K562 (cell line): ENCODE measurements at regions not wholly inside any gene's neighbourhood (a gene's known extent, or its start where the extent isn't known, plus 50 kb on each side); places are given as distances from the start of the nearest gene placed in this dataset.

Experiments
- ATAC-seq: fragments of 200-7000 bp; cut with Tn5 transposase; 3 replicates; pipeline ENCODE4 v1.9.1; 2020; ENCODE audit warnings: moderate library complexity
- BruUV-seq: library from RNA; stranded (reverse); fragments of 400-500 nt; replicated peaks from 2 replicates; lab custom pipeline; 2021; lab: Mats Ljungman, UMichigan
- CTCF ChIA-PET: fragments of 300-600 bp; formaldehyde crosslinking; extraction: SDS; loops from one replicate; lab custom pipeline; 2021; ENCODE audit warnings: low intra/inter-chr PET ratio; lab: Yijun Ruan, JAX
- POLR2A ChIA-PET: fragments of 300-600, 350-650 bp; sonication (Branson Sonifier 250); formaldehyde crosslinking; extraction: SDS; loops from one replicate; lab custom pipeline; 2021; ENCODE audit warnings: antibody characterized with exemption, inconsistent platforms; lab: Yijun Ruan, JAX
- DNase-seq, 4 experiments: peaks; one replicate each; pipeline versions ENCODE4 v3.0.0 to v3.0.0-alpha.2; 2011 to 2018; ENCODE audit warnings: low spot score in 3 of 4, mixed read lengths in 3 of 4; ENCODE audit errors: extremely low read depth in 1 of 4
- FAIRE-seq: peaks from 2 replicates; lab custom pipeline; 2011; peaks lifted over from hg19 to GRCh38; lab: Jason Lieb, UNC
- H2AFZ ChIP-seq: 2 replicates; pipeline ENCODE4 v1.6.0; 2011; ENCODE audit warnings: low read depth, low read length, control low read depth, inconsistent platforms
- H3K27ac ChIP-seq: fragments of 200-600 bp; 3 replicates; pipeline ENCODE4 v1.8.0; 2011; ENCODE audit warnings: low read depth, mild to moderate bottlenecking, control low read depth, inconsistent platforms, low read length, moderate library complexity, mixed read lengths; ENCODE audit errors: extremely low read depth
- H3K27me3 ChIP-seq, 2 experiments: fragments of 300-600 bp in 1 of 2; 2 replicates in 1 of 2; 3 replicates in 1 of 2; pipeline versions ENCODE4 v1.6.0 to v1.8.0; 2011; ENCODE audit warnings: inconsistent platforms in 2 of 2, low read length in 2 of 2, mild to moderate bottlenecking in 1 of 2, mixed read lengths in 1 of 2, moderate library complexity in 1 of 2; ENCODE audit not compliant: control insufficient read depth in 2 of 2, insufficient read depth in 2 of 2
- H3K36me3 ChIP-seq: fragments of 300-600 bp; 3 replicates; pipeline ENCODE4 v1.8.0; 2011; ENCODE audit warnings: mild to moderate bottlenecking, low read length, inconsistent platforms; ENCODE audit not compliant: control insufficient read depth, insufficient read depth
- H3K4me1 ChIP-seq, 2 experiments: fragments of 200-600 bp in 1 of 2; replicated peaks in 1 of 2; 2 replicates in 1 of 2; 3 replicates in 1 of 2; pipeline versions ENCODE4 v1.5.1 to v1.8.0; 2011; ENCODE audit warnings: inconsistent platforms in 2 of 2, low read length in 2 of 2, mild to moderate bottlenecking in 1 of 2, mixed read lengths in 1 of 2, moderate library complexity in 1 of 2; ENCODE audit not compliant: control insufficient read depth in 2 of 2, insufficient read depth in 2 of 2
- H3K4me2 ChIP-seq: 2 replicates; pipeline ENCODE4 v1.6.1; 2011; ENCODE audit warnings: low read length, control low read depth, inconsistent platforms, mixed read lengths; ENCODE audit not compliant: insufficient read depth
- H3K4me3 ChIP-seq: fragments of 200-600 bp; sonication (generic), shearing (Covaris generic); 2 replicates; pipeline ENCODE4 v1.5.1; 2016; ENCODE audit warnings: control low read depth, inconsistent platforms
- H3K79me2 ChIP-seq: fragments of 200-600 bp; 3 replicates; pipeline ENCODE4 v1.8.0; 2011; ENCODE audit warnings: low read length, inconsistent platforms; ENCODE audit not compliant: control insufficient read depth, insufficient read depth
- H3K9ac ChIP-seq, 2 experiments: 2 replicates each; pipeline versions ENCODE4 v1.6.0 to v1.6.1; 2011; ENCODE audit warnings: low read depth in 2 of 2, low read length in 2 of 2, control low read depth in 1 of 2, inconsistent platforms in 1 of 2, mild to moderate bottlenecking in 1 of 2, mixed read lengths in 1 of 2; ENCODE audit not compliant: insufficient read depth in 1 of 2
- H3K9me1 ChIP-seq: one replicate; pipeline ENCODE4 v1.6.0; 2011; ENCODE audit warnings: inconsistent platforms, mild to moderate bottlenecking, low read length, moderate library complexity; ENCODE audit not compliant: control insufficient read depth, insufficient read depth
- H3K9me3 ChIP-seq: replicated peaks from 2 replicates; pipeline ENCODE4 v1.5.1; 2011; ENCODE audit warnings: low read depth, low read length, inconsistent platforms; ENCODE audit not compliant: control insufficient read depth, insufficient read depth
- H4K20me1 ChIP-seq: replicated peaks from 2 replicates; pipeline ENCODE4 v1.6.1; 2011; ENCODE audit warnings: low read length, inconsistent platforms, mixed read lengths; ENCODE audit not compliant: control insufficient read depth, insufficient read depth
- ARID1B ChIP-seq: fragments of 450-650 bp; IDR thresholded peaks from 2 replicates; pipeline ENCODE4 v1.6.1; 2016; ENCODE audit warnings: antibody characterized with exemption, mild to moderate bottlenecking, inconsistent platforms
- BACH1 ChIP-seq: fragments of 200-800 bp; sonication (Bioruptor generic); IDR thresholded peaks from 2 replicates; pipeline ENCODE4 v1.6.1; 2016; ENCODE audit warnings: missing genetic modification characterization, missing compliant biosample characterization
- ETV5 ChIP-seq: sonication (generic); formaldehyde crosslinking; IDR thresholded peaks from 2 replicates; pipeline ENCODE4 v1.4.0; 2020; ENCODE audit warnings: low read depth, mild to moderate bottlenecking, missing genetic modification reagents
- HOXB6 ChIP-seq: fragments of 250-450 bp; sonication (Bioruptor Pico); IDR thresholded peaks from 2 replicates; pipeline ENCODE4 v1.5.1; 2022; ENCODE audit warnings: mild to moderate bottlenecking, borderline replicate concordance
- KAT7 ChIP-seq: sonication (generic); formaldehyde crosslinking; IDR thresholded peaks from 2 replicates; pipeline ENCODE4 v1.8.0; 2022; ENCODE audit warnings: missing genetic modification reagents, mild to moderate bottlenecking, borderline replicate concordance
- MTA3 ChIP-seq: fragments of 450-650 bp; formaldehyde crosslinking; IDR thresholded peaks from 2 replicates; pipeline ENCODE4 v1.6.1; 2017; ENCODE audit warnings: mild to moderate bottlenecking, borderline replicate concordance
- POLR3G ChIP-seq: IDR thresholded peaks from 2 replicates; pipeline ENCODE4 v1.6.1; 2011; ENCODE audit not compliant: insufficient read length, insufficient replicate concordance; ENCODE audit errors: extremely low read depth
- RBM22 ChIP-seq: fragments of 200-400 bp; formaldehyde crosslinking; IDR thresholded peaks from 2 replicates; pipeline ENCODE4 v1.6.1; 2018; ENCODE audit warnings: low read length, low read depth; ENCODE audit not compliant: poor library complexity, severe bottlenecking
- RBM25 ChIP-seq: fragments of 200-400 bp; formaldehyde crosslinking; IDR thresholded peaks from 2 replicates; pipeline ENCODE4 v1.6.1; 2018; ENCODE audit warnings: low read length, low read depth, moderate library complexity; ENCODE audit not compliant: severe bottlenecking
- RBM39 ChIP-seq: fragments of 200-400 bp; formaldehyde crosslinking; optimal IDR thresholded peaks from 2 replicates; pipeline ENCODE3; 2018; ENCODE audit warnings: low read depth, low read length
- SMARCE1 ChIP-seq: fragments of 450-650 bp; IDR thresholded peaks from 2 replicates; pipeline ENCODE4 v1.7.1; 2016; ENCODE audit warnings: mild to moderate bottlenecking
- STAT5B ChIP-seq: fragments of 250-450 bp; sonication (Bioruptor Pico); IDR thresholded peaks from 2 replicates; pipeline ENCODE4 v1.8.0; 2021; ENCODE audit warnings: mild to moderate bottlenecking, inconsistent platforms
- U2AF1 ChIP-seq: fragments of 200-400 bp; formaldehyde crosslinking; optimal IDR thresholded peaks from 2 replicates; pipeline ENCODE3; 2017; ENCODE audit warnings: mild to moderate bottlenecking, low read depth, low read length, moderate library complexity
- ZBTB34 ChIP-seq: fragments of 250-450 bp; sonication (Bioruptor Pico); IDR thresholded peaks from 2 replicates; pipeline ENCODE4 v1.8.0; 2021; ENCODE audit warnings: mild to moderate bottlenecking, moderate library complexity
- ZNF212 ChIP-seq: fragments of 450-650 bp; formaldehyde crosslinking; IDR thresholded peaks from 2 replicates; pipeline ENCODE4 v1.4.0; 2020; ENCODE audit warnings: mild to moderate bottlenecking
- ZNF408 ChIP-seq: fragments of 250-450 bp; sonication (Bioruptor Pico); IDR thresholded peaks from 2 replicates; pipeline ENCODE4 v1.4.0; 2020; ENCODE audit warnings: low read depth, mild to moderate bottlenecking, moderate library complexity
- WGBS: fragments of 100-300 bp; shearing (Covaris generic); methylation state at CpG from one replicate; pipeline ENCODE4 v1.1.6; 2016; ENCODE audit warnings: low coverage, mixed read lengths; ENCODE audit not compliant: insufficient coverage; ENCODE audit errors: missing lambda C conversion rate; 5-methylcytosine and 5-hydroxymethylcytosine counted together
- in situ Hi-C: fragments of 300-500 bp; cut with MboI; formaldehyde crosslinking; loops from 4 replicates; pipeline ENCODE4 v1.15.0; 2018; ENCODE audit warnings: inconsistent platforms, mixed read lengths
- intact Hi-C: fragments of 100-400 bp; cut with micrococcal nuclease; formaldehyde crosslinking; loops from 2 replicates; pipeline ENCODE4 v1.14.2; 2022

DNA sequence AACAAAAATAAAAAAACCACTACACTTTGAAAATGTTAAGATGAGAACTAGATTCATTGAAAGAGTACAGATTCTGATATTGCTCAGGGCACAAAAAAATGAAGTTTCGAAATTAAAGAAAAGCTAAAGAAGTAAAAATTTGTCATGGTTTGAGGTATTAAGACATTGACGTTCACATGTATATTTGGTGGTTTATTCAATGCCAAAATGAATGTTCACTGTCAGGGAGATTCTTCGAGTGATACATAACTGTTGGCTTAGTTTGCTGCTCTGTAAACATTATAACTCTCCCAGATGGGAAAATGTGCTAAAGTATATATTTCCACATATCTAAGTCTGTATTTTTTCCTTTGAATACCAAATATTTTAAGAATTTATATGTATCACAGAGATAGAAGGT lies 345.0 kb downstream of the SEMA3D start:
- POLR2A ChIA-PET = no interaction called here
- no peak for ATAC-seq
- no peak overlapping the region for H3K4me2 ChIP-seq
- no peak overlapping the region for H3K27ac ChIP-seq
- CTCF ChIA-PET = no interaction called here
- TF ChIP-seq POLR3G (no peak), HOXB6 (CRISPR knock-in tag) (no peak), BACH1 (tag) (no peak), ZNF212 (CRISPR knock-in tag) (no peak), ARID1B (no peak), SMARCE1 (no peak), STAT5B (CRISPR knock-in tag) (no peak)
- TF ChIP-seq, all 486 proteins: peak for 0
- H3K9ac ChIP-seq = no peak overlapping the region
- no peaks in the 10 kb centered on the region for H3K27me3 ChIP-seq
- H2AFZ ChIP-seq = no peak overlapping the region
- H3K79me2 ChIP-seq = peaks cover 28% of the 10 kb centered on the region; the same call in 2 of the 3 replicates
- no peaks in the 10 kb centered on the region for H4K20me1 ChIP-seq
- no peaks in the 10 kb centered on the region for H3K9me1 ChIP-seq
- H3K4me3 ChIP-seq = no peak overlapping the region
- DNase-seq (no peak), FAIRE-seq (no peak)
- intact Hi-C loops = no loop called here
- H3K4me1 ChIP-seq = peaks cover 0 to 5% of the 10 kb centered on the region in 2 experiments; a peak in 2 of 5 replicates
- H3K9me3 ChIP-seq = no peaks in the 10 kb centered on the region
- H3K36me3 ChIP-seq = peaks cover 2% of the 10 kb centered on the region; the same call in 1 of the 3 replicates
- in situ Hi-C loops = no loop called here
- no TSS peak for BruUV-seq
- WGBS = 85% methylated on average over 3 of the region's 3 CpGs

DNA sequence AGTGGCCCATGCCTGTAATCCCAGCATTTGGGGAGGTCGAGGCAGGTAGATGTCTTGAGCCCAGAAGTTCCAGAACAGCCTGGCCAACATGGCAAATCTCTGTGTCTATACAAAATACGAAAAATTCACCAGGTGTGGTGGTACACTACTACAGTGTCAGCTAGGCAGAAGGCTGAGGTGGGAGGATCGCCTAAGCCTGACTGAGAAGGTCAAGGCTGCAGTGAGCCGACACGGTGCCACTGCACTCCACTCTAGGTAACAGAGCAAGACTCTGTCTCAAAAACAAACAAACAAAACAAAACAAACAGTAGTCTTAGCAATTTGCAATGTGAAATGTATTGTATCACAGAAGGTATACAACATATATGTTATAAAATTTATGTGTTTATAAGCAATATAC lies 348.0 kb downstream of the SEMA3D start:
- Histone ChIP-seq H3K36me3 (no peaks in the 10 kb centered on the region), H3K4me2 (no peak overlapping the region), H3K27me3 (no peaks in the 10 kb centered on the region), H3K27ac (no peak overlapping the region), H3K4me3 (no peak overlapping the region), H3K79me2 (peaks cover 13% of the 10 kb centered on the region; the same call in 1 of the 3 replicates), H3K4me1 (peaks cover 0 to 5% of the 10 kb centered on the region in 2 experiments; a peak in 2 of 5 replicates), H3K9me1 (no peaks in the 10 kb centered on the region), H3K9me3 (no peaks in the 10 kb centered on the region), H4K20me1 (no peaks in the 10 kb centered on the region), H2AFZ (no peak overlapping the region), H3K9ac (no peak overlapping the region; a peak in 1 of 4 replicates)
- no TSS peak for BruUV-seq
- ChIA-PET CTCF (no interaction called here), POLR2A (no interaction called here)
- ATAC-seq (peak; percentile 63), DNase-seq (no peak), FAIRE-seq (no peak)
- intact Hi-C loops (no loop called here), in situ Hi-C loops (no loop called here)
- 67% methylated on average over 5 of the region's 5 CpGs for WGBS
- TF ChIP-seq KAT7 (no peak), RBM39 (no peak), RBM22 (no peak), MTA3 (no peak), ETV5 (CRISPR knock-in tag) (no peak), U2AF1 (no peak), ZBTB34 (CRISPR knock-in tag) (no peak), ZNF408 (CRISPR knock-in tag) (no peak), RBM25 (no peak)
